Astrocyte of the cerebellum (primary cell): ENCODE measurements at regions not wholly inside any gene's neighbourhood (a gene's known extent, or its start where the extent isn't known, plus 50 kb on each side); places are given as distances from the start of the nearest gene placed in this dataset.

Source experiments
- DNase-seq: peaks from one replicate; pipeline ENCODE4 v3.0.0-alpha.2; 2011; ENCODE audit warnings: low read depth
- H3K4me3 ChIP-seq: 2 replicates; pipeline ENCODE4 v1.5.1; 2011; ENCODE audit warnings: mild to moderate bottlenecking, low read depth, low read length, moderate library complexity
- CTCF ChIP-seq: IDR thresholded peaks from 2 replicates; pipeline ENCODE4 v1.5.1; 2012; ENCODE audit warnings: low read length, low read depth, moderate library complexity, mild to moderate bottlenecking; ENCODE audit errors: missing control alignments
- in situ Hi-C: cut with HindIII; loops from 2 replicates; pipeline ENCODE4 v1.10.0; 2017; ENCODE audit warnings: low sequenced_read_pairs

DNA sequence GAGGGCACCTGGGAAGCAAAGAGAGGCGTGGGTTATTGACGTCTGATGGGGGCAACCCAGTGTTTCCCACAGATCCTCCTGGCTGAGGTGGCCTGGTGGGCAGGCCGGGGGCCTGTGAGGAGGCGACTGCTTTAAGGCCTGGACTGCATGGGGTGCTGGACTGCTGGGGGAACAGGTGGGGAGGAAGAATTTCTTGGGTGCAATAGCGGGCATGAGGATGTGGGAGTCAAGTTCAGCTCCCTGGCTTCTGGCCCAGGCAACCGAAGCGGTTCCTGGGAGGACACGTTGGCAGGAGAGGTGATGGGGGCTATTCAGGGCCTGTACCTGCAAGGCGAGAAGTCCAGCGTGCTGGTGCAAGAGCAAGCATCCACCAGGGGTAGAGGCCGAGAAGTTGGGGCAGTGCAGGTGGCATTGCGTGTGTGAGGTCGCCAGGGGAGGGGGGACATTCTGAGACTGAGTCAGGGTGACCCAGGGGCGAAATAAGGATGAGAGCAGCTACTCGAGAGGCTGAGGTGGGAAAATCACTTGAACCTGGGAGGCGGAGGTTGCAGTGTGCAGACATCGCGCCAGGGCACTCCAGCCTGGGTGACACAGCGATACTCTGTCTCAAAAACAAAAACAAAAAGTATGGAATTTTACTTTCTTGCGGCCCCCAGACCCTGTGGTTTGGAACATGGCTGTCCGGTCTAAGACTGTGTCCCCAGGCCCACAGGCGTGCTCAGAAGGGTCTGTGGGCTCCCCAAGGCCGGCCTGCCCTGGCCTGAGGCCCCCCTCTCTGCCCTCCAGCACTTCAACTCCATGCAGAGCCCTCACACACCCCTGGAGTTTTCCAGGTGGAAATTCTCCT lies 53.6 kb upstream of the ELN start:
- in situ Hi-C loops, result no loop called here

DNA sequence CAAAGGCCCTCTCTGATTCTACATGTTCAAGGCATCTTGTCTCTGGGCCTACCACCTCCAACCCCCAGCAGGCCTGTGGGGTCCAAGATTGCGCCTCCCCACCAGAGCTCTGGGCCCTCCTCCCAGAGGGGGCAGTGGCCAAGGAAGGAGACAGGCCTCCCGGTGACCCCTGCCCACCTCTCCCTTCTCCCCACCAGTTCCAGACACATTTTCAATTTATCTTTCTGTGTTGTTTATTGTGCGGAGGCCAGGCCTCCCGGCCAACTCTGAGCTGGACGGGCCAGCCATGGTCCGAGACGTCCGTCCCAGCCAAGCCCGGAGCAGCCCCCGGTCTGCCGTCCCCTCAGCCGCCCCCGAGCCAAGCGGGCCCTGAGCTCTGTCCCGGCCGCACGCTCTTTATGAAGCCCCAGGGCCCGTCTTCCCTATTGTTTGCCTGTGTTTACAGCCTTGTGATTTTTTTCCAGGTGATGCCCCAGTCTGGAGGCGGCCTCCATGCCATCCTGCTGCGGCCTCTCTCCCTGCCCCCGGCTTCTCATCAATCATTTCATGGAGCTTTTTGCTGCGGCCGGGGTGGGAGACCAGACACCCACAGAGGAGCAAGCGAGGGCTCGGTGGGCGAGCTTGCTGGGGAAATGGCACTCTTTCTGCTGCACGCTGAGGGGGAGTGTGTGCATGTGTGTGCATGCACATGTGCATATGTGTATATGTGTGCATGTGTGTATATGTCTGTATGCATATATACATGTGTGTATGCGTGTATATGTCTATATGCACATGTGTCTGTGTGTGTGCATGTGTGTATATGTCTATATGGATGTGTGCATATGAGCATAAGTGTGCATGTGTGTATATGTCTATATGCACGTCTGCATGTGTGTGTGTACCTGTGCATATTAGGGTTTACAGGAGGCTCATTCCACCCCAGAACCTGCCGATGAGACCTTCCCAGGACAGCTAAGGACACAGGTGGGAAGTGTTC lies 52.7 kb upstream of the ELN start:
- no peak for DNase-seq
- in situ Hi-C loops, result no loop called here
- TF ChIP-seq CTCF, result no peak
- no peak overlapping the region for H3K4me3 ChIP-seq

More for the DNA sequence above, 53.6 kb upstream of the ELN start:
- no peak overlapping the region for H3K4me3 ChIP-seq
- no peak for TF ChIP-seq CTCF
- no peak for DNase-seq

DNA sequence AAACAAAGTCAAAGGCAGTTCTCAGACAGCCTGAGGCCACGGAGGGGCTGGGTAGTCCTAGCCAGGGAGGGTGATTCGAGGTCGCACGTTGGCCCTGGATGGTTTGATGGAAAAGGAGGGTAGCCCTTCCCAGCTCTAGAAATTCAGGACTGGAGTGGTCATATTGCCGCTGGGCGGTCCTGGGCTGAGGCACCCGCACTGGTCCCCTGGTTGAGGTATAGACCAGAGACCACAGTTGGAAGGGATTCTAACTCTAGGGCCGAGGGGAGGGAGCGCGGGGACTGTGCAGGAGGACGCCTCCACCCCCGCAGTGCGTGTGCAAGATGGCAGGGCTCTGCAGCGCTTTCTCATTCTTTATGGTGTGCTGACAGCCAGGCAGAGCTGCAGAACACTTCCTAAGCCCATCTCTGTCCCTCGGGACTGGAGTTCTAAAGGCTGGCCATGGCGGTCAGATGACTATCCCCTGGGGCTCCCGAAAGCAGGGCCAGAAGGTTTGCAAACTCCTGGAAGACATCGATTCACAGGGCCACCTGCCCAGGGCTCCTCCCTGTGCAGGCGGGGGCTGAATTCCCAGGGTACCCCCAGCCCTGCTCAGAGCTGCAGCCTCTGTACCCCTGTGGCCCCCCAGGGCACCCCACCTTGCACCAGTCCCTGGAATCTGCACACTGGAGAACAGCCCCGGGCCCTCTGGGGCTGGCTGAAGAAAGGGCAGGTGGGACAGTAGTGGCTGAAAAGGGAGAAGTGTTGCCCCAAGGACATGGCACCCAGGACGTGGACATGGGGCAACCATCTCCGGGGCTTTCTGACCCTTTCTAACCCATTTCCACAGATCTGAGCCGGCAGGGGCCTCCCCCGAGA lies 51.0 kb upstream of the ELN start:
- DNase-seq, result no peak
- TF ChIP-seq CTCF, result no peak
- H3K4me3 ChIP-seq, result no peak overlapping the region
- in situ Hi-C loops, result no loop called here

DNA sequence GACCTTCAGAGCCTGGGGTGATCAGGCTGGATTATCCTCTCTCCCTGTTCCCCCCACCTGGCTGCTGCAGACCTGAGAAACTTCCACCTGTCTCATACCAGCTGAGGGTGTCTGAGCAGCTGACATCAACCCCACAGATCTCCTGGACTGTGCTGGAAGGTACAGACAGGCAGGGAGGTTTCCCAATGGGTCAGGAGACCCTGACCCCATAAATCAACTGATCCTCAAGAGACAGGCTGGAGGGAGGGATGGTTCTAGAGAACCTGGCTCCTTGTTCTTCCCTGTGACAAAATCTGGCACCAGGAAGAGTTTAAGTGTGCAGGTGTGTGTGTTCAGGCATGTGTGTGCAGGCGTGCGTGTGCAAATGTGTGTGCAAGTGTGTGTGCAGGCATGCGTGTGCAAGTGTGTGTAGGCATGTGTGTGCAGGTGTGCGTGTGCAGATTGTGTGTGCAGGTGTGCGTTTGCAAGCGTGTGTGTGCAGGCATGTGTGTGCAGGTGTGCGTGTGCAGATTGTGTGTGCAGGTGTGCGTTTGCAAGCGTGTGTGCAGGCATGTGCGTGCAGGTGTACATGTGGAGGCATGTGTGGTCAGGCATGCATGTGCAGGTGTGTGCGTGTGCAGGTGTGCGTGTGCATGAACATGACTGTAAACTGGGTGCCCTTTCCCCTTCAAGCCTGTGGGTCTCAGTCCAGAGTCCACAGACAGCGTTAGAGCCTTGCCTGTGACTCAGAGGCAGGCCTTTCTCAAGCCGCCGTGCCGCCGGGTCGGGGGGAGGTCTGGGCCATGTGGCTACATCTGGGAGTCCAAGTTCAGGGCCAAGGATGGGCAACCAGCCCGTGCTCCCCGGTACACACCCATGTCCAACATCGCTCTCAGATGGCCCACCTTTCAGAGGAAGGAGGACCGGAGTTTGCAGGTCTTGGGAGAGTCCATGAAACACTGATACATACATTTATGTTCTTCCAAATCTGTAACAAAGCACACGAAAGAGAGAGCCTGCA lies 50.1 kb upstream of the ELN start:
- H3K4me3 ChIP-seq, result no peak overlapping the region
- TF ChIP-seq CTCF, result no peak
- no peak for DNase-seq
- in situ Hi-C loops, result no loop called here
